SKM-1 (cell line): ENCODE measurements at regions not wholly inside any gene's neighbourhood (a gene's known extent, or its start where the extent isn't known, plus 50 kb on each side); places are given as distances from the start of the nearest gene placed in this dataset.

ENCODE experiments used
- DNase-seq: peaks from one replicate; lab custom pipeline; 2025; ENCODE audit not compliant: unreplicated experiment; lab: John Stamatoyannopoulos, UW

- no peak for DNase-seq
Measured at GRCh38 chr10:111493024-111493625, 416.3 kb downstream of the ADRA2A start.

- no peak for DNase-seq
Measured at GRCh38 chr10:111498560-111498959, 421.7 kb downstream of the ADRA2A start.

GRCh38 chr10:111504376-111504775 is 427.5 kb downstream of the ADRA2A start:
- DNase-seq = no peak

- DNase-seq = no peak
Measured at GRCh38 chr10:111506266-111507034, 429.6 kb downstream of the ADRA2A start.

- DNase-seq = no peak
Measured at GRCh38 chr10:111511751-111512150, 434.9 kb downstream of the ADRA2A start.

- DNase-seq = no peak
Measured at GRCh38 chr10:111515264-111515663, 438.4 kb downstream of the ADRA2A start.

- DNase-seq = no peak
Measured at GRCh38 chr10:111515706-111516105, 438.9 kb downstream of the ADRA2A start.

- no peak for DNase-seq
Measured at GRCh38 chr10:111516144-111516543, 439.3 kb downstream of the ADRA2A start.

GRCh38 chr10:111522141-111522540 is 445.3 kb downstream of the ADRA2A start:
- DNase-seq = no peak

GRCh38 chr10:111522551-111522950 is 445.7 kb downstream of the ADRA2A start:
- no peak for DNase-seq

- DNase-seq = no peak
Measured at GRCh38 chr10:111523016-111523415, 446.2 kb downstream of the ADRA2A start.

- no peak for DNase-seq
Measured at GRCh38 chr10:111524134-111524533, 447.3 kb downstream of the ADRA2A start.

- no peak for DNase-seq
Measured at GRCh38 chr10:111525696-111526095, 448.9 kb downstream of the ADRA2A start.

- DNase-seq = no peak
Measured at GRCh38 chr10:111531690-111532089, 454.9 kb downstream of the ADRA2A start.

GRCh38 chr10:111532139-111532538 is 455.3 kb downstream of the ADRA2A start:
- DNase-seq = no peak

GRCh38 chr10:111539246-111539645 is 462.4 kb downstream of the ADRA2A start:
- no peak for DNase-seq

- no peak for DNase-seq
Measured at GRCh38 chr10:111543854-111544253, 467.0 kb downstream of the ADRA2A start.

GRCh38 chr10:111545861-111546605 is 469.2 kb downstream of the ADRA2A start:
- DNase-seq = no peak

GRCh38 chr10:111548084-111548726 is 471.4 kb downstream of the ADRA2A start:
- no peak for DNase-seq

- no peak for DNase-seq
Measured at GRCh38 chr10:111551001-111551400, 474.2 kb downstream of the ADRA2A start.

GRCh38 chr10:111556666-111557065 is 479.8 kb downstream of the ADRA2A start:
- DNase-seq = no peak
